ENCODE measurements at regions not wholly inside any gene's neighbourhood (a gene's known extent, or its start where the extent isn't known, plus 50 kb on each side); places are given as distances from the start of the nearest gene placed in this dataset.

- Mint-ChIP-seq H3K27ac (no peak overlapping the region), H3K27me3 (ENCODE audit: low read depth) (peaks cover 17% of the 10 kb centered on the region), H3K9me3 (no peaks in the 10 kb centered on the region), H3K4me3 (no peak overlapping the region), H3K4me1 (no peaks in the 10 kb centered on the region), H3K36me3 (no peaks in the 10 kb centered on the region)
- no peak for DNase-seq (ENCODE audit: low spot score in 2 of 2, unreplicated experiment in 2 of 2)
- no peak for TF ChIP-seq CTCF (IDR thresholded peaks at IDR 0.05; ENCODE audit: unreplicated experiment)
Measured at GRCh38 chr13:108093616-108094015, 121.7 kb downstream of the LIG4 start.

GRCh38 chr13:108087810-108088209, 127.5 kb downstream of the LIG4 start:
- Mint-ChIP-seq H3K36me3 (no peaks in the 10 kb centered on the region), H3K27ac (no peak overlapping the region), H3K27me3 (ENCODE audit: low read depth) (peaks cover 3% of the 10 kb centered on the region), H3K4me3 (no peak overlapping the region), H3K9me3 (no peaks in the 10 kb centered on the region), H3K4me1 (peaks cover 5% of the 10 kb centered on the region)
- no peak for TF ChIP-seq CTCF (IDR thresholded peaks at IDR 0.05; ENCODE audit: unreplicated experiment)
- DNase-seq (ENCODE audit: low spot score in 2 of 2, unreplicated experiment in 2 of 2): no peak

GRCh38 chr13:108086678-108087077, 128.7 kb downstream of the LIG4 start:
- Mint-ChIP-seq H3K27ac (no peak overlapping the region), H3K36me3 (no peaks in the 10 kb centered on the region), H3K27me3 (ENCODE audit: low read depth) (no peaks in the 10 kb centered on the region), H3K4me3 (no peak overlapping the region), H3K4me1 (peaks cover 5% of the 10 kb centered on the region), H3K9me3 (no peaks in the 10 kb centered on the region)
- DNase-seq (ENCODE audit: low spot score in 2 of 2, unreplicated experiment in 2 of 2): no peak
- TF ChIP-seq CTCF (IDR thresholded peaks at IDR 0.05; ENCODE audit: unreplicated experiment): no peak

- TF ChIP-seq CTCF (IDR thresholded peaks at IDR 0.05; ENCODE audit: unreplicated experiment): no peak
- DNase-seq (ENCODE audit: low spot score in 2 of 2, unreplicated experiment in 2 of 2): no peak
- Mint-ChIP-seq H3K27me3 (ENCODE audit: low read depth) (no peaks in the 10 kb centered on the region), H3K36me3 (no peaks in the 10 kb centered on the region), H3K4me3 (no peak overlapping the region), H3K27ac (no peak overlapping the region), H3K4me1 (peaks cover 5% of the 10 kb centered on the region), H3K9me3 (no peaks in the 10 kb centered on the region)
Measured at GRCh38 chr13:108084840-108085239, 130.5 kb downstream of the LIG4 start.

GRCh38 chr13:108083056-108083455, 132.3 kb downstream of the LIG4 start:
- H3K27ac Mint-ChIP-seq: no peak overlapping the region
- H3K36me3 Mint-ChIP-seq: no peaks in the 10 kb centered on the region
- no peak for TF ChIP-seq CTCF (IDR thresholded peaks at IDR 0.05; ENCODE audit: unreplicated experiment)
- H3K9me3 Mint-ChIP-seq: peaks cover 7% of the 10 kb centered on the region
- H3K4me1 Mint-ChIP-seq: peaks cover 5% of the 10 kb centered on the region
- no peak overlapping the region for H3K4me3 Mint-ChIP-seq
- DNase-seq (ENCODE audit: low spot score in 2 of 2, unreplicated experiment in 2 of 2): no peak
- H3K27me3 Mint-ChIP-seq (ENCODE audit: low read depth): no peaks in the 10 kb centered on the region

- no peak for TF ChIP-seq CTCF (IDR thresholded peaks at IDR 0.05; ENCODE audit: unreplicated experiment)
- H3K9me3 Mint-ChIP-seq: peaks cover 11% of the 10 kb centered on the region
- no peaks in the 10 kb centered on the region for H3K36me3 Mint-ChIP-seq
- DNase-seq (ENCODE audit: low spot score in 2 of 2, unreplicated experiment in 2 of 2): no peak
- H3K27ac Mint-ChIP-seq: no peak overlapping the region
- H3K4me3 Mint-ChIP-seq: no peak overlapping the region
- peaks cover 5% of the 10 kb centered on the region for H3K4me1 Mint-ChIP-seq
- H3K27me3 Mint-ChIP-seq (ENCODE audit: low read depth): no peaks in the 10 kb centered on the region
Measured at GRCh38 chr13:108082481-108082880, 132.9 kb downstream of the LIG4 start.
